ENCODE measurements at regions not wholly inside any gene's neighbourhood (a gene's known extent, or its start where the extent isn't known, plus 50 kb on each side); places are given as distances from the start of the nearest gene placed in this dataset.

DNA sequence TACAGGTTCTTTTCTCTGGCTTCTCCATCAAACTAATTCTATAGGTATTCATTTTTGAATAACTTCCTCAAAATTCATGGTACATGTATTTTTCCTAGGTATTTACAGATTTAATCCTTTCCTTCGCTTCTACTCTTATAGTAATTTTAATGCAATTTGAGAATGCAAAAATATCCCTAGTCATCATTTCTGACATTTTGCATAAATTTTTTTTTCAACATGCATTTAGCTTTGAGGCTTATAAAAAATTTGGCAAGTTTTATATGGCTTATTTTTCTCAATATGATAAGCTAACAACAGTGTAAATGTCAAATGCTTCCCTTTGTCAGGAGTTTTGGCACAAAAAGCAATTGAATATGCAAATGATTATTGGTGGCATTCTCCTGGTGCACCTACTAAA is 872.6 kb downstream of the FLRT2 start:
- TF ChIP-seq, protein P1, sequence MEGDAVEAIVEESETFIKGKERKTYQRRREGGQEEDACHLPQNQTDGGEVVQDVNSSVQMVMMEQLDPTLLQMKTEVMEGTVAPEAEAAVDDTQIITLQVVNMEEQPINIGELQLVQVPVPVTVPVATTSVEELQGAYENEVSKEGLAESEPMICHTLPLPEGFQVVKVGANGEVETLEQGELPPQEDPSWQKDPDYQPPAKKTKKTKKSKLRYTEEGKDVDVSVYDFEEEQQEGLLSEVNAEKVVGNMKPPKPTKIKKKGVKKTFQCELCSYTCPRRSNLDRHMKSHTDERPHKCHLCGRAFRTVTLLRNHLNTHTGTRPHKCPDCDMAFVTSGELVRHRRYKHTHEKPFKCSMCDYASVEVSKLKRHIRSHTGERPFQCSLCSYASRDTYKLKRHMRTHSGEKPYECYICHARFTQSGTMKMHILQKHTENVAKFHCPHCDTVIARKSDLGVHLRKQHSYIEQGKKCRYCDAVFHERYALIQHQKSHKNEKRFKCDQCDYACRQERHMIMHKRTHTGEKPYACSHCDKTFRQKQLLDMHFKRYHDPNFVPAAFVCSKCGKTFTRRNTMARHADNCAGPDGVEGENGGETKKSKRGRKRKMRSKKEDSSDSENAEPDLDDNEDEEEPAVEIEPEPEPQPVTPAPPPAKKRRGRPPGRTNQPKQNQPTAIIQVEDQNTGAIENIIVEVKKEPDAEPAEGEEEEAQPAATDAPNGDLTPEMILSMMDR (IDR thresholded peaks at IDR 0.05; ENCODE audit: poor library complexity, severe bottlenecking) = no peak
- TF ChIP-seq EZH2 (IDR thresholded peaks at IDR 0.05; ENCODE audit: borderline replicate concordance, insufficient read depth, low read length, poor library complexity, severe bottlenecking) (no peak), RAD21 (conservative IDR thresholded peaks at IDR 0.05) (no peak), SMC3 (conservative IDR thresholded peaks at IDR 0.05; ENCODE audit: poor library complexity) (no peak), POLR2AphosphoS5 (IDR thresholded peaks at IDR 0.05) (no peak), EP300 (conservative IDR thresholded peaks at IDR 0.05; ENCODE audit: poor library complexity, severe bottlenecking) (no peak)
- TF ChIP-seq, protein P2, sequence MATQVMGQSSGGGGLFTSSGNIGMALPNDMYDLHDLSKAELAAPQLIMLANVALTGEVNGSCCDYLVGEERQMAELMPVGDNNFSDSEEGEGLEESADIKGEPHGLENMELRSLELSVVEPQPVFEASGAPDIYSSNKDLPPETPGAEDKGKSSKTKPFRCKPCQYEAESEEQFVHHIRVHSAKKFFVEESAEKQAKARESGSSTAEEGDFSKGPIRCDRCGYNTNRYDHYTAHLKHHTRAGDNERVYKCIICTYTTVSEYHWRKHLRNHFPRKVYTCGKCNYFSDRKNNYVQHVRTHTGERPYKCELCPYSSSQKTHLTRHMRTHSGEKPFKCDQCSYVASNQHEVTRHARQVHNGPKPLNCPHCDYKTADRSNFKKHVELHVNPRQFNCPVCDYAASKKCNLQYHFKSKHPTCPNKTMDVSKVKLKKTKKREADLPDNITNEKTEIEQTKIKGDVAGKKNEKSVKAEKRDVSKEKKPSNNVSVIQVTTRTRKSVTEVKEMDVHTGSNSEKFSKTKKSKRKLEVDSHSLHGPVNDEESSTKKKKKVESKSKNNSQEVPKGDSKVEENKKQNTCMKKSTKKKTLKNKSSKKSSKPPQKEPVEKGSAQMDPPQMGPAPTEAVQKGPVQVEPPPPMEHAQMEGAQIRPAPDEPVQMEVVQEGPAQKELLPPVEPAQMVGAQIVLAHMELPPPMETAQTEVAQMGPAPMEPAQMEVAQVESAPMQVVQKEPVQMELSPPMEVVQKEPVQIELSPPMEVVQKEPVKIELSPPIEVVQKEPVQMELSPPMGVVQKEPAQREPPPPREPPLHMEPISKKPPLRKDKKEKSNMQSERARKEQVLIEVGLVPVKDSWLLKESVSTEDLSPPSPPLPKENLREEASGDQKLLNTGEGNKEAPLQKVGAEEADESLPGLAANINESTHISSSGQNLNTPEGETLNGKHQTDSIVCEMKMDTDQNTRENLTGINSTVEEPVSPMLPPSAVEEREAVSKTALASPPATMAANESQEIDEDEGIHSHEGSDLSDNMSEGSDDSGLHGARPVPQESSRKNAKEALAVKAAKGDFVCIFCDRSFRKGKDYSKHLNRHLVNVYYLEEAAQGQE (IDR thresholded peaks at IDR 0.05; ENCODE audit: borderline replicate concordance) = no peak
